ENCODE measurements at regions not wholly inside any gene's neighbourhood (a gene's known extent, or its start where the extent isn't known, plus 50 kb on each side); places are given as distances from the start of the nearest gene placed in this dataset.

DNA sequence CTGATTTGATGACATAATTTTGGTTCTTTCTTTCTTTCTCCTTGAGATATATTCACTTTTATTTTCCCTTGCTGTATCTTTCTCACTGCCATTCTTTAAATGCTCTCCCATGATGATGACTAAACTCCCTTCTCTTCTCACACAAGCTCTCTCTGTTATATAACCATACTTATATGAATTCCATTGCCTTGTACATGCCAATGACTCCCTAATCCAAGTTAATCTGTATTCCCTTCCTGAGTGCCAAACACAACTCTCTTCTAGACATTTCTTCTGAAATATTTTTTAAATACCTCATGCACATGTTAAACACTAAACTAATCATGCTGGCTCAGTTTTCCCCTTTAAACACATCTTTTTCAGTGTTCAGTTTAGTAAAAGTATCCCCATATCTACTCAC is 62.2 kb upstream of the ST8SIA4 start:
- no peaks in the 10 kb centered on the region for H3K4me1 ChIP-seq (ENCODE audit: insufficient read depth, low read length)
- Mint-ChIP-seq H3K27me3 (peaks cover 0 to 1% of the 10 kb centered on the region in 2 donors), H3K4me1 (no peaks in the 10 kb centered on the region), H3K27ac (no peak overlapping the region), H3K4me3 (no peak overlapping the region), H3K36me3 (no peaks in the 10 kb centered on the region), H3K9me3 (peaks cover 0 to 7% (median 4%) of the 10 kb centered on the region in 8 donors)
- H3K27me3 ChIP-seq (ENCODE audit: insufficient read depth, low read length), result no peaks in the 10 kb centered on the region
- ChIA-PET POLR2A (ENCODE audit: partially characterized antibody) (no interaction called here), CTCF (ENCODE audit: partially characterized antibody) (no interaction called here)
- intact Hi-C loops (cut with micrococcal nuclease), result no loop called here
- H3K27ac ChIP-seq (ENCODE audit: low read depth, low read length), result no peak overlapping the region
- DNase-seq, result no peak
- no peaks in the 10 kb centered on the region for H3K9me3 ChIP-seq (ENCODE audit: control insufficient read depth in 1 of 2, low read length in 2 of 2)
- no peak overlapping the region for H3K4me3 ChIP-seq (ENCODE audit: low read length in 2 of 2)
- no peaks in the 10 kb centered on the region for H3K36me3 ChIP-seq (ENCODE audit: insufficient read depth, low read length)
